ENCODE measurements at regions not wholly inside any gene's neighbourhood (a gene's known extent, or its start where the extent isn't known, plus 50 kb on each side); places are given as distances from the start of the nearest gene placed in this dataset.

- no peak for TF ChIP-seq EZH2 (IDR thresholded peaks at IDR 0.05; ENCODE audit: borderline replicate concordance, low read depth, low read length, poor library complexity, severe bottlenecking)
- TF ChIP-seq CTCF (conservative IDR thresholded peaks at IDR 0.05; ENCODE audit: low read depth, low read length) = no peak
Measured at GRCh38 chr6:92174398-92175073, 1244.8 kb downstream of the EPHA7 start.

All from A673 (cell line).